ENCODE measurements at regions not wholly inside any gene's neighbourhood (a gene's known extent, or its start where the extent isn't known, plus 50 kb on each side); places are given as distances from the start of the nearest gene placed in this dataset.
"Not testable (repeated sequence)": the region's sequence is repeated elsewhere in the genome, so short reads cannot be mapped to it uniquely, and the experiment has no call there.

DNA sequence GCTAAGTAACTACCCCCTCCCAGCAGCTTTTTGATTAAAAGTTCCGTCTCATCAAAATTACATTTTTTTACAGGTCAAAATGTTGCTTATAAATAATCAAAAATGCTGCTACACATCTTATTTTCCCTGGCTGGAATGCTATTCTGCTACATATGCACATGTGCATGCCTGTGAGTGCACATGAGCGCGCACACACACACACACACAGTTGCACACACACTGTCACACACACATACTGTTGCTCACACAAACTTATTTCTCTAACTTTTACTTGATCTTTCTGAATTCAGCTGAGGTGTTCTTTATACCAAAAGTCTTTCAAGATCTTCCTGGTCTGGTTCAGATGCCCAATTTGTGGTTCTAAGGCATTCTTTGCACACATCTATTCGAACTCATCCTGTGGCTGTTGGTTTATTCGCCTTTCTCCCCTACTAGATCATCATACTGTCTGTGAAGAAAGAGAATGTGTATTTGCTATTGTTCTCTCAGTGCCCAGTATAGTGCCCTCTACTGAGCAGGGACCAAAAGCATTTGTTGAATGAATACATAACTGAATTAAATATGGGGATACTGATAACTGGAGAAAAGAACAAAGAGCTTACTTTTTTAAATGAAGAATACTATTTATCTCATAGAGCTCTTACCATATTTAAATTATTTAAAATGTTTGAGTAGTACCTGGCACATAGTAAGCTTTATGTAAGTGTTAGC, 68.1 kb upstream of the CCDC179 start:
- Mint-ChIP-seq H3K9me3 (no peaks in the 10 kb centered on the region), H3K27me3 (ENCODE audit: low read depth) (no peaks in the 10 kb centered on the region), H3K4me1 (peaks cover 34% of the 10 kb centered on the region), H3K36me3 (no peaks in the 10 kb centered on the region), H3K27ac (peak overlapping the region; percentile 22), H3K4me3 (no peak overlapping the region)
- TF ChIP-seq, protein P1, sequence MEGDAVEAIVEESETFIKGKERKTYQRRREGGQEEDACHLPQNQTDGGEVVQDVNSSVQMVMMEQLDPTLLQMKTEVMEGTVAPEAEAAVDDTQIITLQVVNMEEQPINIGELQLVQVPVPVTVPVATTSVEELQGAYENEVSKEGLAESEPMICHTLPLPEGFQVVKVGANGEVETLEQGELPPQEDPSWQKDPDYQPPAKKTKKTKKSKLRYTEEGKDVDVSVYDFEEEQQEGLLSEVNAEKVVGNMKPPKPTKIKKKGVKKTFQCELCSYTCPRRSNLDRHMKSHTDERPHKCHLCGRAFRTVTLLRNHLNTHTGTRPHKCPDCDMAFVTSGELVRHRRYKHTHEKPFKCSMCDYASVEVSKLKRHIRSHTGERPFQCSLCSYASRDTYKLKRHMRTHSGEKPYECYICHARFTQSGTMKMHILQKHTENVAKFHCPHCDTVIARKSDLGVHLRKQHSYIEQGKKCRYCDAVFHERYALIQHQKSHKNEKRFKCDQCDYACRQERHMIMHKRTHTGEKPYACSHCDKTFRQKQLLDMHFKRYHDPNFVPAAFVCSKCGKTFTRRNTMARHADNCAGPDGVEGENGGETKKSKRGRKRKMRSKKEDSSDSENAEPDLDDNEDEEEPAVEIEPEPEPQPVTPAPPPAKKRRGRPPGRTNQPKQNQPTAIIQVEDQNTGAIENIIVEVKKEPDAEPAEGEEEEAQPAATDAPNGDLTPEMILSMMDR (IDR thresholded peaks at IDR 0.05; ENCODE audit: unreplicated experiment) = no peak
- no peak for DNase-seq (ENCODE audit: low spot score in 2 of 2, unreplicated experiment in 2 of 2)

DNA sequence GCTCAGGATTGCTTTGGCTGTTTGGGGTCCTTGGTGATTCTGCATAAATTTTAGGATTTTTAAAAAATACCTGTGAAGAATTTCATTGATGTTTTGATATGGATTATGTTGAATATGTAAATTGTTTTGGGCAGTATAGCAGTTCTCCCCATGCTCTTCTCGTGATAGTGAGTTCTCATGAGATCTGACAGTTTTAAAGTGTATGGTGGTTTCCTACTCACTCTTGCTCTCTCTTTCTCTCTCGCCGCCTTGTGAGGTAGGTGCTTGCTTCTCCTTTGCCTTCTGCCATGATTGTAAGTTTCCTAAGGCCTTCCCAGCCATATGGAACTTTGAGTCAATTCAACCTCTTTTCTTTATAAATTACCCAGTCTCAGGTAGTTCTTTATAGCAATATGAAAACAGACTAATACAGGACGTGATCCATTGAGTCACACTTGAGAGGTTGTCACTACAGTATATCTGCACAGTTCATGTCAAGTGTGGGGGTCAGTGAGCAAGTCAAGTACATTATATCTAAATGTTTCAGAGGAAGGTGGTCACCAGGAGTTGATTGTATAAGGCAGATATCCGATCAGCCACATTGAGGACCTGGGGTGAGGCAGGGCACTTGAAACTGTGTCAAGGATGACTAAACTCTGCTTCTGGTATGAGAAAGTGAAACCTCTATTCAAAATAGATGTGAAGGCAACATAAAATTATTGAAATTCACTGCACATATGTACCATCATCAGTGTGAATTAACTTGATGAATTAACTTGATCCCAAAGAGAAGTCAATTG, 70.7 kb upstream of the CCDC179 start:
- Mint-ChIP-seq H3K4me3 (no peak overlapping the region), H3K36me3 (peaks cover 4% of the 10 kb centered on the region), H3K4me1 (peaks cover 22% of the 10 kb centered on the region), H3K27me3 (ENCODE audit: low read depth) (no peaks in the 10 kb centered on the region), H3K9me3 (peaks cover 8% of the 10 kb centered on the region), H3K27ac (no peak overlapping the region)
- no peak for DNase-seq (ENCODE audit: low spot score in 2 of 2, unreplicated experiment in 2 of 2)
- TF ChIP-seq, protein P1 (IDR thresholded peaks at IDR 0.05; ENCODE audit: unreplicated experiment) = no peak

DNA sequence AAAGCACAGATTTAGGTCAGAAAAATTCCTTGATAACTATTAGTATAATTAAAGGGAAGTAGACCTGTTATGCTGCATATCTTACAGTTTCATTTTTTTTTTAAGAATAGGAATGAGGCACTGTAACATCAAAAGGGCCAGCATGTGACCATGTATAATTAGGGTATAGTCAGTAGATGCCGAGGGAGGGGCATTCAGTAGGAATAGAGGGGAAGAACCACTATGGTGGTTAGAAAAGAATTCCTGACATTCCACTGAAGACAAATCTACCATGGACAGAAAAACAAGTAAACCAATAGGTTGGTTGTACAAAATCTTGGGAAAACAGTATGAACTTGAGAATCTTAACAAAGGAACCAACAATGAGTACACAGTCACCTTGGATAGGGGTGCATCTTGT, 78.4 kb upstream of the CCDC179 start:
- Mint-ChIP-seq H3K4me1 (peaks cover 13% of the 10 kb centered on the region), H3K4me3 (no peak overlapping the region), H3K27ac (peak overlapping the region; percentile 63), H3K9me3 (peaks cover 30% of the 10 kb centered on the region), H3K27me3 (ENCODE audit: low read depth) (no peaks in the 10 kb centered on the region), H3K36me3 (peaks cover 24% of the 10 kb centered on the region)
- TF ChIP-seq, protein P1 (IDR thresholded peaks at IDR 0.05; ENCODE audit: unreplicated experiment) = no peak
- no peak for DNase-seq (ENCODE audit: low spot score in 2 of 2, unreplicated experiment in 2 of 2)

DNA sequence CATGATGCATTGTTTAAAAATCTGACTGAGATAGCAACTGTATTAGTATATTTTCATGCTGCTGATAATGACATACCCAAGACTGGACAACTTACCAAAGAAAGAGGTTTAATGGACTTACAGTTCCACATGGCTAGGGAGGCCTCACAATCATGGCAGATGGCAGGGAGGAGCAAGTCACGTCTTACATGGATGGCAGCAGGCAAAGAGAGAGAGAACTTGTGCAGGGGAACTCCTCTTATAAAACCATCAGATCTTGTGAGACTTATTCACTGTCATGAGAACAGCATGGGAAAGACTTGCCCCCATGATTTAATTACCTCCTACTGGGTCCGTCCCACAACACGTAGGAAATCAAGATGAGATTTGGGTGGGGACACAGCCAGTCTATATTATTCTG, 81.3 kb upstream of the CCDC179 start:
- not testable (repeated sequence) for H3K27me3 Mint-ChIP-seq (ENCODE audit: low read depth)

DNA sequence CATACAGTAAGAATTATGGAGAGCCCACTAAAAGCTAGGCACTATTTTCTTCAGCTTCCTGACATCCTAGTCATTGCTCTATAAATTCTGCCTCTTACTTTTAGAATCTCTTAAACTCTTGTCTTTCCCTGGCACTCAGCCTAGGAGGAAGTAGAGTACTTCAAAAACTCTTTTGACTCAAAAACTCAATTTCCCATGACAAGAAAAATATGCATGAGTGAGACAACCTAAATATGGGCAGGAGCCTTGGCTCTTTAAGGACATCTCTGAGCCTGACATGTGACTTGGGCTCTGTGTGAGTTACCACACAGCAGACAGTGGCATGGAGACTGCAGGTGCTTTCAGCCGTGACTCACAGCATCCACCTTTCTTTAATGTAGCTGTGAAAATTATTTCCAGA, 97.5 kb upstream of the CCDC179 start:
- DNase-seq (ENCODE audit: low spot score in 2 of 2, unreplicated experiment in 2 of 2) = no peak
- TF ChIP-seq, protein P1 (IDR thresholded peaks at IDR 0.05; ENCODE audit: unreplicated experiment) = no peak
- Mint-ChIP-seq H3K27me3 (ENCODE audit: low read depth) (no peaks in the 10 kb centered on the region), H3K27ac (peak overlapping the region; percentile 61), H3K4me3 (no peak overlapping the region), H3K9me3 (peaks cover 12% of the 10 kb centered on the region), H3K4me1 (peaks cover 12% of the 10 kb centered on the region), H3K36me3 (peaks cover 16% of the 10 kb centered on the region)

More for the DNA sequence above, 81.3 kb upstream of the CCDC179 start:
- not testable (repeated sequence) for H3K4me3 Mint-ChIP-seq; H3K27ac Mint-ChIP-seq; DNase-seq (ENCODE audit: low spot score in 2 of 2, unreplicated experiment in 2 of 2)
- H3K4me1 Mint-ChIP-seq = peaks cover 18% of the 10 kb centered on the region
- peaks cover 26% of the 10 kb centered on the region for H3K9me3 Mint-ChIP-seq
- peaks cover 22% of the 10 kb centered on the region for H3K36me3 Mint-ChIP-seq

DNA sequence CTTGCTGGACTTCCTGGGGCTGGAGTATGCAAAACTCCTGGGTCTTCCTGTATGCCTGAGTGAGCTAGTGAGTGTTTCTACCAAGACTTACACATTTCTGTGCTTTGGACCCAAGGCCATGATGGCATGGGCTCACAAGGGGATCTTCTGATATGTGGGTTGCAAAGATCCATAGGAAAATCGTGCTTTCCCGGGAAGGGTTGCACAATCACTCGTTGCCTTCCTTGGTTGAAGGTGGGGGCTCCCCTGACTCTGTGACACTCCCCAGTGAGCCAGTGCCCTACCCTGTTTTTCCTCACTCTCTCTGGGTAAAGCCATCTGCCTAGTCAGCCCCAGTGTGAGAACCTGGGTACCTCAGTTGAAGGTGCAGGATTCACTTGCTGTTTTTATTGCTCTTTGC, 114.0 kb upstream of the CCDC179 start:
- no peaks in the 10 kb centered on the region for H3K4me1 Mint-ChIP-seq

More for the DNA sequence above, 114.0 kb upstream of the CCDC179 start:
- no peak overlapping the region for H3K4me3 Mint-ChIP-seq
- H3K9me3 Mint-ChIP-seq = peaks cover 42% of the 10 kb centered on the region
- no peaks in the 10 kb centered on the region for H3K27me3 Mint-ChIP-seq (ENCODE audit: low read depth)
- TF ChIP-seq, protein P1 (IDR thresholded peaks at IDR 0.05; ENCODE audit: unreplicated experiment) = no peak
- no peak overlapping the region for H3K27ac Mint-ChIP-seq
- peaks cover 28% of the 10 kb centered on the region for H3K36me3 Mint-ChIP-seq
- DNase-seq (ENCODE audit: low spot score in 2 of 2, unreplicated experiment in 2 of 2) = no peak
